Colon (tissue), 2 donors: ENCODE measurements at regions not wholly inside any gene's neighbourhood (a gene's known extent, or its start where the extent isn't known, plus 50 kb on each side); places are given as distances from the start of the nearest gene placed in this dataset.

Experiments
- FAIRE-seq: peaks from 2 replicates; lab custom pipeline; 2012; peaks lifted over from hg19 to GRCh38; lab: Jason Lieb, UNC
- donor health status: control.
- donor health status: control.

DNA sequence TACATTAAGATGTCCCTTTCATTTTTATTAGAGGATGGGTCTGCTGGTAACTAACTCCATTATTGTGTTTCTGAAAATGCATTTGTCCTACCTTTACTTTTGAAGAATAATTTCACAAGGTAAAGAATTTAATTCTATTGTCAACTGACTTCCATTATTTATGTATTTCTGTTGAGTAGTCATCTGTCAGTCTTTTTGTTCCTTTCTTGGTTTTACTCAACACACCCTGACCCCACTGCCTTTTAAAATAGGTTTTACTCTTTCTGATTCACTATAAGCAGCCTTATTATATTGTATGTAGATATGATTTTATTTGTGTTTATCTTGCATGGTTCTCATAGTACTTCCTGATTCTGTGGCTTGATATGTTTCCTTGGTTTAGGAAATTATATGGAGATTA is 237.5 kb downstream of the TGFB2 start:
- FAIRE-seq, result no peak

DNA sequence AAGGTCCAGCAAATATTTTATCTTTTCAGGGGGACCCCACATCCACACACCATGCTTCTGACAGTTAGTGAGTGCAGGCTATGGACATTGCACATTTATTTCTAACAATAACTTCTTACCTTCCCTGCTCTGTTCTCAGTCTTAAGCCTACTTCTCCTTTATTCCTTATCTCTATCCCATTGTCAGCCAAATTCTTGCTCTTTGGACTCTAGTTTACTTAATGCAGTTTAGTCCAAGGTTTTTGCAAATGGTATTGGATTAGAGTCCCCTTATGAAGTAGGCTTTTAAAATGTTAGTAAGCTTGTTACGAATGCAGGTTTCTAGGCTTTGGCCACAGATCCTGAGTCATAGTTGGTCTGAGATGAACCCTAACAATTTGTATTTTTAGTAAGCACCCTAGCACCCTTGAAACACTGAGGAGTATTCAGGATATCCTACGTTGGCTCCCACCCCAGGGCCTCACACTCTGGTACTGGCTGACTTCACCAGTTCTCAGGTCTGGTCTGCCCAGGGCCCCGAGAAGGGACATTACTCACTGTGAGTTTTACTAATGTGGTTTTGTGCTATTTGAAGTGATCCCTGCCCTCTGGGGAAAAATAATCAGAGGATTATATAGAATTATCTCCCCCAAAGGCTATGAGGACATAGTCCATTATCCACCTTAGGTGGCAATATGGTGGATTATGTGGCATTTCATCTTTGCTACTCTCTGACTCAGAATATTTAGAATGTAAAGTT is 239.5 kb downstream of the TGFB2 start:
- FAIRE-seq, result no peak

DNA sequence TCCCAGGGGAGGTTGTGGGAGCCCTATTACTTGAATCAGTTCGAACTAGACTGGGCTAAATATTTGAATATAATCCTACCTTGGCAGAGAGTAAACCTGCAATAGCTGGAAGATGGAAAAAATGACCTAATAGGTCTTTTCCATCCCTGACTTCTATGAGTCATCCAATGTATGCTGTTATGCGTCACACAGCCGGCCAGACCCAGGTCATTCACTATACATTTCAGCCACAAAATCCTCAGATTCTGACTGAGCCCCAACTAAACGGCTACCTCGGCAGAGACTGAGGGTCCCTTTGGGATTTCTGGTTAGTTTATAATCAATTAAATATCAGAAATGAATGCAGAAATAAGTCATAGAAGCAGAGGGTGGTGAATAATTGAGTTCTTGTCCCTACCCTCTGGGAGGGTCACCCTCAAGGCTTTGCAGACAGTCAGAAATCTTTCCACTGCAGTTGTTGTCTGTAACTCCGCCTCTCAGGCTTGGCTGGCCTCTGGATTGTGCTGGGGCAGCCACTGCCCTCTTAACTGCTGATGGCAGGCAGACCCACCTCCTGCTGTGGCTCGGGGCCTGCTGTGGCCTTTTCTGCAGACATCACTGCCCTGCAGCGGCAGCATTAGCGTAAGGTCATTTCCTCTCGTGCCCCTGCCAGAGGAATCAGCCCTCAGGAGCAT is 240.5 kb downstream of the TGFB2 start:
- no peak for FAIRE-seq

DNA sequence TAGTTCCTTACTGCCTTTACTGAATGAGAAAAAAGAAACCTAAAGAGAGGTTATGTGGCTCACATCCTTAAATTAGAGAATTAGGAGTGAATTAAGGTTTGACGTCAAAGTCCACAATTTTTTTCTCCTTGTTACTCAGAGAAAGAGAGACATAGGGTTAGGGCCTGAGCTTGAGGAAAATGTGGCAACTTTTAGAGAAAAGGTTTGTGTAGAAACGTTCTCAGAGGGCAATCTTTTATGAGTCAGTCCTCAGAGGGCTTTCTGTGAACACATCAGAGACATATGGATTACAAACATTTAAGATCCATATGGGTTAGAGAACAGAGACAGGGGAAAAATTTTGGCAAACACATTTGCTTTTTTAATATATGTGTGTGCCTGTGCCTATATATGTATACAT is 242.8 kb downstream of the TGFB2 start:
- FAIRE-seq, result no peak

DNA sequence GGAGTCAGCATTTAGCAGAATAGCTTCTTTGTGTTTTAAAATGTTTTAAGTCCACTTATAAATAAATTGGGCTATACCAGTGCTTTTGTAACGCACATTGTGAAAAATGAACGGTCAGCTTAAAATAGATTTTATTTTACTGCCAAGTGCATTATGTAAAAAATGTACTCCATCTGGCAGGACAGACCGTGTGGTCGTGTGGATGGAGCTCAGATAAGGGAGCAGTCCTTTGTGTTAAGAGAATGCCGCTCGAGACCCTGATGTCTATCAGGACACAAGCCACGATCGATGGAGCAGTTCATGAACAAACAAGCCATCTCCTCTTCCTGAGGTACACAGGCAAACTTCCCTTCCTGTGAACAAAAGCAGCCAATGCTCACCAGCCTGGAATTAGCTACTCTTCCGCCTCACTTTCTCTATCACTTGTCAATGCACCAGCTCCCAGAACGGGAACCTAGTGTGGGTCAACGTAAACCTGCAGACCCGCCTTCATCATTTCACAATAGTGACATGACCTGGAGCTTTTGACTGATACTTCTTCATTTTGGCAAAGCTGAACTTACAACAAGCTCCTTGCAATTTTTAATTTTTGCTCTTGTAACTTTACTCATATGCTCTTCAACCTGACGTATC is 243.5 kb downstream of the TGFB2 start:
- FAIRE-seq, result no peak

DNA sequence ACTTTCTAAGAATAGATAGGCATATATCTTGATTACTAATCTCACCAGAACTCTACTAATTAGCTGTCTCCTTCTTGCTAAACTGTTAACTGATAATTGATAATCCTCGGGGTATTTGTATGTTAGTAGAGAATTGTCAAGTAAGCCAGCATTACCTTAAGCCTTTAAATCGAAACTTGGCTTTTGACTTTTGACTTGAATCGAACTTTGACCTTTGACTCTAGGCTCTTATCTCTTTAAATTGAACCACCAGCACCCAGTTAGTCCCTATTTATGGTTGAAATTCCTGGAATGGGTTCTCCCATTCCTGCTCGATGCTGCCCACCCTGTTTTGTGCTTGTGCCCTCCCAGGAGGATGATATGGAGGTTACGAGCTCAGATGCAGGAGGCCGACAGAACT is 244.4 kb downstream of the TGFB2 start:
- no peak for FAIRE-seq

DNA sequence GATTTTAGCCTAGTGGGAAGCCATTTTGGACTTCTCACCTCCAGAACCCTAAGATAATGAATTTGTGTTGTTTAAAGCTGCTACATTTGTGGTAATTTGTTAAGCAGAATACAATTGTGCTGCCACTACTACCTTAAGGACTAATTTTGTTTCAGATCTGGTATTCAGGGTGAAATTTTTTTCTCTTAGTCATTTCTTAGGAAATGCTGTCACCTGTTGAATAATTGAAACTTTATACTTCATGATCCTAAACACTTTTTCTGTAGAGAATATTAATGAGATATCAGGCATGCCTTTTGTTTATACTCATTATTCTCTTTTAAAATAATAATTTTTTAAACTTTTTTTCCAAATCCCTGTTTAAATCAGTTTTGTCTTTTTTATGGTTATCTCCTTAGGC is 246.8 kb downstream of the TGFB2 start:
- no peak for FAIRE-seq

DNA sequence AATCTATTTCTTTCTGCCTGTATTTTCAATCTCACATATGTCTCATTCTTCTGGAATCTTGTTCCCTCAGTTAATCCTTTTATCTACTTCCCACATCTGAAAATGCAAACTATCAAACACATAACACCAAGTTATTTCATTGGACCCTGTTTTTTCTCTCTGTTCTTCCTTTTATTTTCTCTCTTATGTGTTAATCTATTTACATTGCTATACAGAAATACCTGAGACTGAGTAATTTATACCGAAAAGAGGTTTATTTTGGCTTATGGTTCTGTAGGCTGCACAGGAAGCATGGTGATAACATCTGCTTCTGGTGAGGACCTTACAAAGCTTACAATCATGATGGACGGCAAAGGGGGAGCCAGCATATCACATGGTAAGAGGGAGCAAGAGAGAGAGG is 247.6 kb downstream of the TGFB2 start:
- no peak for FAIRE-seq

DNA sequence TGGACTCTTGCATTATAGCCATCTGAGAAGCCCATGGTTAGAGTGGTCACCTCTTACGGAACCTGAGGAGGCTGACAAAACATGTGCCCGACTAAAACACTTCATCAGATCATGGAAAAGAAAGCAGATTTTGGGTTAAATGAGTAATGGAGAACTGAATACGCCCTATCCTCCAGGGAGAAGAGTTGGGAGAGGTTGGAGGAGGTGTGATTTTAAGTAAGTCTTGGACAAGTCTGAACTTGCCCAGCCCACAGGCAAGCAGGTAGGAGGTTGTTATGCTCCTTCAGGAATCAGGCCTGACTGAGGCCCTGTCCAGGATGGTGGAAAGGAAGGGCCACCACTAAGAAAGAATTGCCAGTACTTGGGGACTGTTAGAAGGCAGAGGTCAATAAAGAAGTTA is 255.8 kb downstream of the TGFB2 start:
- no peak for FAIRE-seq

DNA sequence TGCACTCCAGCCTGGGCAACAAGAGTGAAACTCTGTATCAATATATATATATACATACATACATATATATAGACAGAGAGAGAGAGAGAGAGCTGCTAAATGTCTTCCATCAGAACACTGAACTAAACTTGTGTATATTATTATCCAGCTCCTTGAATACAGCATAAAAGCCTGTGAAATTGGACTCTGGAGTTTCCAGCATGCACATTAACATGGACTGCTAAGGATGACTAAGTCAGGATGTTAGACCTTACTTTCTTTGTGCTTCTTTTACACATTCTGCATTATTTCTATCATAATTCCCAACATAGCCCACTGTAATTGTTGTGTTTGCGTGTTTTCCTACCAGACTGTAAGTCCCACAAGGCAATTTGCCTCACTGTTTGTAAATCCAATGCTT is 259.1 kb downstream of the TGFB2 start:
- no peak for FAIRE-seq

DNA sequence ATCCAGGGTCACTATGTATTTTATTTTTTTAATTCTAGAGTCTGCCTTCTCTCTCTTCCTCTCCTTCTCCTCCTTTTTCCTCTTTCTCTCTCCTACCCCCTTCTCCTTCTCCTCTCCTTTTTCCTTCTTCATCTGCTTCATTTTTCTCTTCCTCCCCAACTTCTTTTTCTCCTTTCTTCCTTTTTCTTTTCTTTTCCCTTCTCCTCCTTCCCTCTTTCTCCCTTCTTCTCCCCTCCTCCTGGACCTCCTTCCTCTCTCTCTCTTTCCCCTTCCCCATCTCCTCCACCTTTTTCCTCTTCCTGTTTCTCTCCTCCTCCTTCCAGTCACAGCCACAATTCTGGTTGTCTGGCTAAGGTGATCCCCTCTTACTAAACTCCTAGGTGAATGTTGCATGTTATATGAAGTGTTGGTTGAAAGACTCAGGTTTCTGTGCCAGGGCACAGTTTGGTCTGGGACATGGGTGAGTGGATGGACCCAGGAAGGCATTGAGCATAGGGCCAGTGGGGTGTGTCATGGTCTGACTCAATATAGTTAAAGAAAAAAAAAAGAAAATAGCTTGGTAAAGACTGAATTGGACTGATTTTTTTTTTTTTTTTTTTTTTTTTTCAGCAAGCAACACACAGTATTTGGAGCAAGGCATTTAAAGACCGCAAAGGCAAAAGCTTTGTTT is 266.9 kb downstream of the TGFB2 start:
- FAIRE-seq, result no peak

DNA sequence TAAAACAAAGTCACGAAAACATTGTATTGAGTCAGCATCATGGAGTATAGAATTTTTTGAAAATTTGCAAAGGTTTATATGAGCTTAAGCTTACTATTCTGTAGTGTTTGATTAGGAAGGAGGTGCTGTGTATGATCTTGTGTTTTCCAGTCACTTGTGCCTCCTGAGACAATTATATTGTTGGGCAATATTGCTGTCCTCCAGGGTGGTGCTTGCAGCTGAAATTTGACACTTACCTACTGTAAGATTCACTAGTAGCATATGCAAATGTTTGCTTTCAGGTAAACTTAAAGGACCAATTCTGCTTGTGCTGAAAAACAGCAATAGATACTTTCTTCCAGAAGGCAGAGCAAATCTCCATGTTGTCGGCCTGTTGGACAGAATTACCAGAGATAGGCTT is 268.0 kb downstream of the TGFB2 start:
- no peak for FAIRE-seq

DNA sequence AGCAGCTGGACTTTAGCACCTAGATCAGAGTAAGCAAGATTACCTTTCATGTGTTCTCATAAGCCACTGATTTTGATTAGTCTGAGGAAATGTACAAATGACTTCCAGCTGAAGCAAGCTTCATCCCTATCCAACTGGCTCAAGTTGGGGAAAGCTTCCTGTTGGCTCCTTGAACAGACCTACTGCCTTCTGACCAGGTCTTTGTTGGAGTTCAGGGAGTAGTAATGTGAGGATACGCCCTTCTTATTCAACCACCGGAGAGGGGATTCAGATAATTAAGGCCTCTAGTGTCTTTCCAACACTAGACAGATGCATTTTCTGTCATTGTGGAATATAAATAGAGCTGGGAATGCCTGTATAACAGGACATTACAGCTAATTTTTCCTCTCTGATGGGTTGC is 268.9 kb downstream of the TGFB2 start:
- FAIRE-seq, result no peak

DNA sequence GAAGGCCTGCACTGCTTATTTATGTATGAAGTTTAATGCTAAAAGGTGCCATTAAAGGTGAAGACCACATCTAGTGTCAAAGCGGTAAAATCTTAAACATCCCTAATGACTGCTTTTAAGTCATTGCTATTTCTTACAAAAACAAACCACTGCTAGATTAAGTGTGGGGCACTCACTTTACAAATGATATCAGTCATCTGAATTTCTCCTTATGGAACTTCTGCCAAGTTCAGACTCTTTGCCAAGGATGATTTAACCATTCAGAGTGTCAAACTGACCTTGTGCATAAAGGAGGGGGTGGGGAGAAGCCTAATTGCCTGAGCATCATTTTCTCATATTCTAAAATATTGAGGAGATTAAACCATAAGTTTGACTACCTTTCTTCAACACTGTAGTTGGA is 271.5 kb downstream of the TGFB2 start:
- no peak for FAIRE-seq

DNA sequence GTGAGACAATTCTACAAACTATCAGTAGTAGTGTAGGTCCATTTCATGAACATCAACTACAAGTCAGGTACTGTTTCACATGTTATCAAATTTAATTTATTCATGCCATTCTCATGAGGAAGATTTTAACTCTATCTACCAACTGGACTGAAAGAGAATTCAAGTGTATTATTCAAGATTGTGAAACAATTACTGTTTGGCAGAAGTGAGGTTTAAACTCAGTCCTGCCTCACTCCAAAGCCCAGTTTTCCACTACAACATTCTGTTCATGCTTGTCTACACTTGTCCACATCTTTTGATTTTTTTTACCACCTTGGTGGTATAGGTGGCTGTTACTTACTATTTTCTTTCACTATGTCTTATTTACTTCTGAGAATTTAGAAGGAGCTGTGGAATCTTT is 272.9 kb downstream of the TGFB2 start:
- FAIRE-seq, result no peak

DNA sequence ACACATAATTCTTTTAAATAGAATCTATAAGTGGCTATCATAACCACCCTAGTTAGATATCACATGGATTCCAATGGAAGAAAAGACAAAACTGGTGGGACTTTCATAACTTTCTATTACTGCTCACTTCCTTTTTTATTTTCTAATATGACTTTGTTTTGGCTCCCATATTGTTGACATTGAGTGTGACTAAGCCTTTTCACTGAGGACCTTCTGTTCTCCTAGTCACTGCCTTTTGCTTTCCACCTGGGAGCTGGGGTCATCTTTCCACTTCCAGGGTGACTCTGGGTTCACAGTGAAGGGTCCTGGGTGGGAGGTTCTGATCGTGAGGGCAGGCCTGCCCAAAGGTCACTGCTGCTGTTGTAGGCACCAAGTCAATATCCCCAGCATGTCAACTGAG is 275.8 kb downstream of the TGFB2 start:
- FAIRE-seq, result no peak

DNA sequence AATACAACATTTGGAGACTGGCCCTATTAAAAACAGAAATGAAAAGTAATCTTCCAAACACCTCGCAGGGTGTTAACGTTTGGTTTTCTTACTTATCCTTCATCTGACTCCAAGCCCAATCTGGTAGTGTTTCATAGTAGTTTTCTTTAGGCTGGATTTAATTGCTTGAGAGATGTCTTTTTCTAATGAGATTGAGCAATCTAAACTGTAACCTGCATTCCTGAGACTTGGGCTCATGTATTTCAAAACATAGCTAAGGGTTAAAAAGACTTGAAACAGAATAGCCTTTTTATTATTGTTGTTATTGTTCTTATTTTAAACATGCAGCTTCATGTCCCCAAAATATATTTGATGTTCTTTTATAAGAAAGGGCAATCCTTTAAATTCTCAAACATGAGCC is 278.9 kb downstream of the TGFB2 start:
- no peak for FAIRE-seq

DNA sequence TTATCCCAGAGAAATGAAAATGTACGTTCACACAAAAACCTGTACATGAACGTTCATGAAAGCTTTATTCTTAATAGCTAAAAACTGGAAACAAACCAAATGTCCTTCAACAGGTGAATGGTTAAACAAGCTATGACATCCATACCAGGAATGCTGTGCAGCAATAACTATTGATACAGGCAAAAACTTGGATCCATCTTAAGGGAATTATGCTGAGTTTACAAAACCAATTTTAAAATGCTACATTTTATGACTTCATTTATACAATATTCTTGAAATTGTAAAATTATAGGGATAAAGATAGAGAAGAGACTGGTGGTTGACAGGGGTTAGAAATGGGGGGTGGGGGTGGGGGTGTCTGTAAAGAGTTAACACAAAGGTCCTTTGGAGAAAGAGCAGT is 280.3 kb downstream of the TGFB2 start:
- no peak for FAIRE-seq

DNA sequence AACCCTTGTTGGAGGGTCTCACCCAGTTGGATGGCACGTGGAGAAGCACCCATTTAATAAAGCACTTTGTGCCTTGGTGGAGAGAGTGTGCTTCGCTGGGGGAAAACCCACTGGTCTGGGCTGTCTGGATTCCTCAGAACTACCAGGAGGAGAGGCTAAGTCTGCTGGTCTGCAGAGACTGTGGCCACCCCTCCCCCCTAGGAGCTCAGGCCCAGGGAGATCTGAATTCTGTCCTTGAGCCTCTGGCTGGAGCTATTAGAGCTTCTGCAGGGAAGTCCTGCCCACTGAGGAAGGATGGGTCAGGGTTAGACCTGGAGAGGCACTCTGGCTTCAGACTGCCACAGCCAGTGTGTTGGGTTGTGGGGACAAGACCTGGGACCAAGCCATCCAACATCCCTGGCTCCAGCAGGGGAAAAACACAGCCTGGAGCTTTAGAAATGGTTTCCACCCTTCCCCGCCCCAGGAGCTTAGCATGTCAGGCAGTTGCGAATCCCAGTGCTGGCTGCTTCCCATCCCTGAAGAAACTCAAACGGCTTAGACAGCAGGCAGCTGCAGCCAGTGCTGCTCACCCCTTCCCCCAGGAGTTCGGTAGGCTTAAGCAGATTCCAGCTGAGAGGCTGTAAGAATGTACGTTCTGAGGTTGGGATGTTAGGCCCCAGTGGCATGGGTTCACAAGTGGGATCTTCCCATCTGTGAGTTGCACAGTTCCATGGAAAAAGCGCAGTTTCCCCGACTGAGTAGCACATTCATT is 288.3 kb downstream of the TGFB2 start:
- FAIRE-seq, result no peak

DNA sequence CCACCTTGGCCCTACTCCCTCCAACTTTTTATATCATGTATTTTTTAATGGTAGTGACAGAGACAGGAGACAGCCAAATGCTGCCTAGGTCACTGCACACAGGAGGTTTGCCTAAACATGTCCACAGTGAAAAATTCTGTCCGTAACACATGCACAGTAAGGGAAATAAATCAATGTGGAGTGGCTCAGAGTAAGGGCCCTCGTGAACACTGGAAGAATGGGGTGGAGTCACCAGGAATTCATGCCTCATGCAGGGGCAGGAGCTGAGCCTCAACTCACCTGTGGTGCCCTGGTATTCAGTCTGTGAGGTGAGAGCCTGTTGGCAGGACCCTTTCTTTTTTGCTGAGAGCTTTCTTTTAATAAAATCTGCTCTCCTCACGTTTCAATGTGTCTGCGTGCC is 289.1 kb downstream of the TGFB2 start:
- no peak for FAIRE-seq

DNA sequence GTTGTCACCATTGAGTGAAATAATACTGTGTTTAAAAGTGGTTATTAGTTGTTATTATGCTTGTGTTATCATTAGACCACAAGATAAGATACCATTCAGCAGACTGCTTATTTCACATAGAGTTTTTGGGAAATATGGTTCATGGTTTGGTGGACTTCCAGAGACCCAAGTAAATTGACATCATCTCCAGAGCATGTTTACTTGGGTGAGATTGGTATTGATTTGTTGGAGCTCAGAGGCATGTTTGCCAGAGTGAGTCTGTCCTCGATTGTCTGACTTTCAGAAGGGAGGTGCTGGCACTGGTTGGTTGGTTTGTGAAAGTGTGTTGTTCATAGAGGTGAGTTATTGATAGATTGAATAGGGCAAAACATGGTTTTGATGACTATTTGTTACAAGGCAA is 291.4 kb downstream of the TGFB2 start:
- FAIRE-seq, result no peak

DNA sequence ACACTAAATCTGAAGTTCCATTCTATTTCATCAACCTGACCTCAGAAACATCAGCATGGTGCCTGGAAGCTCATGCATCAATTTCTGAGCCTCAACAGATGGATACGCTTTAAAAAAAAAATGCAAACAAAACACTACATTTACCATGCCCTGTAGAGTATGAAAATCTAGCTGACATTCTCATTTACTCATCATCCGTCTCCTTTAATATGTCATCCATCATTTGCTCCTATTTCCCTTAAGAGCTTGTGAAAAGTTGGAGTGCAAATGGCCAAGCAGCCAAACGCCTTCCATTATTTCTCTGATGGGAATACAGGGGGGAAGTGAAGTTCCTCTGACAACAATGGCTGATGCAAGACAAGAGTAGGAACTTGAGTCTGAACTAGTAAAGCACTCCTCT is 295.0 kb downstream of the TGFB2 start:
- FAIRE-seq, result no peak
